Inflammatory macrophage (primary cell): ENCODE measurements at regions not wholly inside any gene's neighbourhood (a gene's known extent, or its start where the extent isn't known, plus 50 kb on each side); places are given as distances from the start of the nearest gene placed in this dataset.

Source experiments
- DNase-seq, 2 donors: peaks; one replicate each; pipeline ENCODE4 v3.0.0-alpha.2; 2020 to 2022

DNA sequence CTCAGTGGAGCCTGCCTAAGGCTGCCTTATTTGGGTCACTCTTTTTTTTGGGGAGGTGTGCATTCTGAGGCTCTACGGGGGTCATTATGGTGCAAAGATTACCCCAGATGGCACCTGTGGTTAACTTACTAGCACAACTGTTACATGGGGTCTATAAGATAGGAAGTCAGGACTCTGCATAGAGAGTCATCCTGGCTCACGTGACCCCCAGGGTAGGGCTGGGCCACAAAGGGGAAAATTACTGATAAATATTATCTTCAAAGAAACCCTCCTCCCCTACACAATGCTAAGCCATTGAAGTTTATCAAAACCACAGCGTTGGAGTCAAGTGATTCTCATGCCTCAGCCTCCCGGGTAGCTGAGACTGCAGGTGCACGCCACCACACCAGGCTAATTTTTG is 397.1 kb downstream of the MN1 start:
- DNase-seq, result no peak

DNA sequence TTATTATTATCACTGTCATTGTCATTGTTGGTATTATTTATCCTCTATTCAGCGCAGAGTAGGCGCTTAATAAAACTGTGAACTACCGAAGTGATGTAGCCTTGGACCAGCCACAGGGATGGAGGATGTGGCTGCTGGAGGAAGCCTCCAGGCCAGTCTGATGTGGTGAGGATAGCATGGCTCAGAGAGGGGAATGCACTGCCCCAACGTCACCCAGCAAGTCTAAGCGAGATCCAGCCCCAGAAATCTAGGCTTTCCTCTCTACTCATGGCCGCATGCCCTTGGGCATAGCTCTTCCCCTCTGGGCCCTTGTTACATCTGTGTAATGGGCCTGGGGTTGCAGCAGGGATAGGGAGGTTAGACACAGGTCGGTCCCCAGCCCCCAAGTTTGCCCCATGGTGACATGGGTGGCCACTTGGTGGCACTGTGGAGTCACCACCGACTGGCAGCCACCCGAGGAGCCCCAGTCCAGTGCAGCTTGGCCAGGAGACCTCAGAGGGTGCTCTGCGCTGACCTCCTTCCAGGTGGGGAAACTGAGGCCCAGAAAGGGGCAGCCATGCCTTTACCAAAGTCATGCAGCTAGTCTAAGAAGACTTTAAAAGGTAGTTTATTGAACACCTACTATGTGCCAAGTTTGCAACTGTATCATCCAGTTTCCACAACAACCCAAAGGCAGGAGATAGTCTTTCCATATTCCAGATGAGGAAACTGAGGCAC is 395.7 kb downstream of the MN1 start:
- DNase-seq, result peak; percentile 19 to 52

DNA sequence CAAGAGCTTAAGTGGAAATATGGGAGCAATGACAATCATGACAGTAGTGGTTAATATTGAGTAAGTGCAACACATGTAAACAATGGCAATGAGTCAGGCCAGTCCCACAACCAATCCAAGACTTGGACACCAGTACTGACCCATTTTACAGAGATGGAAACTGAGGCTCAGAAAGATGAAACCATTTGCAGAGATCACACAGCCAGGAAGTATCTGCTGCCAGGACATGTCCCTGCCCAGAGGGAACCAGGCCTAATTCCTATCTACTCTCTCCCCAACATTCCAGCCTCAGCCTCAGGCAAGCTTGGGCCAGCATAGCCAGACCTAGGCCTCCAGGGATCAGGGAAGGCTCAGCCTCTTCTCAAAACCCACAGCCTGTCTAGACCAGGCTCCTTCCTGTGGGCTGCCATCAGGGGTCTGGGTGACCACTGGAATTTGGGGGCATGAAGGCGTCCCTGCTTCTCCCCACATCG is 395.1 kb downstream of the MN1 start:
- DNase-seq, result no peak

DNA sequence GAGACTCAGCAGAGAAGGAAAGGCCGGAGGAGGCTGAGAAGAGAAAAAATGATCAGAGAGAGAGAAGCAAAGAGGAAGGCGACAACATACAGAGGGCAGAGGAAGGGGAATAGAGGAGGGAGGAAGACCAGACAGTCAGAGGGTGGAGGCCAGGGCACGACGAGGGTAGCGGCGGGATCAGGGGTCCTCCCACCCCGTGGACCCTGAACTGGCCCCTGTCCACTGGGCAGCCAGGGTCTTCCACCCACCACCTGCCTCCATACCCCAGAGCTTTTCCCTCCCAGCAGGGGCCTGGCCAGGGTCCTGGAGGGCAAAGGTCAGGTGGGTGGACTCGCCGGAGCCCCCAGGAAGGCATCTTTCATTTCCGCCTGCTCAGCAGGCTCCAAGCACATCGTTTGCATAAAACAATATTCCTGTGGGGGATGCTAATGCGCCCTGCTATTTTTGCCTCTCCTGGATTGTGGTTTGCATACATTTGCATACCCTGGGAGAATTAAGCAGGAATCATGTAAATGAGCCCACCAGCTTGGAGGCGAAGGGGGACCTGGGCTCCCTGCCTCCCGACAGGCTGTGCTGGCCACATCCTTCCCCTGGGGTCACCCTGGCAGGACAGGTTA is 394.1 kb downstream of the MN1 start:
- DNase-seq, result no peak

DNA sequence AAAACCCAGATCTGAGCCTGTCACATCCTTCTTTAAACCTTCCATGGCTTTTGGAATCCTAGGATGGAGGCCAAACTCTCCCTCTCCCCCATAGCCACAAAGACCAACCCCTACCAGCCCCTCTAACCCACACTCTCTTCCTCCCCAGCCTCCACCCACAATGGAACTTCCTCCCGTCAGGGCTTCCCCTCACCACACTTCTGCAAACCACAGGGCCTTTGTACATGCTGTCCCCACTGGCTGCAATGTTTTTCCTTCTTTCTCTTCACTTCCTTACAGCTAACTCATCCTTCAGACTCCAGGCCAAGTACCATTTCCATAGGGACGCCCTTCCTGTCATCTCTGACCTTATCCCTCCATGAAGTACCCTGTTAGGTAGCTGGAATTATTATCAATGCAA is 393.5 kb downstream of the MN1 start:
- DNase-seq, result peak in 1 of 2 donors; percentile 1

DNA sequence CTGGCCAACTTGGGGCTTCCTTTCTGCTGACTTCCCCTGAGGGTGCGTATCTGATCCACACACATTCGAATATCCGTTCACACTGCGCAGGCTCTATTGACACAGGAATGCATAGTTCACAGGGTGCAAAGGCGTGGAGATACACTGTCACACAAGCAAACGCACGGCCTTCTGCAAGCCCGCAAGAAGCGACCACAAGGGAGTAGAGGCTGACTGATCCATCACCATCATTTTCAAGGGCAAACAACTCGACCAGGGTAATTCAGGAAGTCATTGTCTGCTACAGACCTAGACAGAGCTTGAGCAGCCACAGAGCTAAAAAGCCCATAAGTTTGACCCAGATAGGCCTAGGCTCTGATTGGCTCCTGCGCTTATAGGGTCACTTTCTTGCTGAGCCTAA is 392.3 kb downstream of the MN1 start:
- no peak for DNase-seq

DNA sequence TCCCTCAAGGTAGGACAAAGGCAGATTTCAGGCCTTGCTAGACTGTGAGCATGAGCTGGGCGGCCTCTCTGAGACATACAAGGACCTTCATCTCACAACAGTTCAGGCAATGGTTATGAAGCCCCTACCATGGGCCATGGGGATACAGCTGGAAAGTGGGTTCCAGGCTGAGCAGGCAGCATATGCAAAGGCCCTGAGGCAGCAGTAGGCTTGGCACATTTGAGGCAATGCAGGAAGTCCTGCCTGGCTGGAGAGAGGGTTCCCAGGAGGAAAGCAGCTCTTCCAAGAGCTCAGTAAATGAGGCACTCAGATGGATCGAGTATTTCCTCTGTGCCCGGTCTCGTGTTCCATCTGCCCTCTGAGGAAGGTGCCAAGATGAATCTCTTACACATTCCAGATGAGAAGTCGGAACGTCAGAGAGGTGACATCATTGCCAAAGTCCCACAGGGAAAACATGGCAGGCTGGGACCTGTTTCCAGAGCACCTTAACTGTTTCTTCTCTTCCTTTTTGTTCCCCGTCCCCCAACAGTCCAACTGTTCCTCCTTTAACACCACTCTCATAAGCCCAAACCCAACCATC is 388.6 kb downstream of the MN1 start:
- no peak for DNase-seq

DNA sequence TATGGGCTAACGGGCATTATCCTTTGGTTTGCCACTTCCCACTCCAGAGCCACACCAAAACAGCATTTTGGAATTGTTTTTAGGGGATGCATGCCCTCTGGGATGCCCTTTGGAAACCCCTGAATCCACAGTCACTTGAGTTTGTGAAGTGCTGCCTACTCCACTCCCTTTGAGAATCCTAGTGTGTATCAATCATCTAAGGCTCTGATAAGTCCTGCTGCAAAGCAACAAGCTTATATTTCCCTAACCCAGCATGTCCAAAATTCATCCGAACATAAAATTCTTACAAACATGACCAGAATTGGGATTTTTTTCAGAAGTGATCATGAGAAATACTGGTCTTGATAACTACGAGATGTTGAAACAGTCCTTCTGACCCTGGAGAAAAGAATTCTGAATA is 387.9 kb downstream of the MN1 start:
- no peak for DNase-seq

DNA sequence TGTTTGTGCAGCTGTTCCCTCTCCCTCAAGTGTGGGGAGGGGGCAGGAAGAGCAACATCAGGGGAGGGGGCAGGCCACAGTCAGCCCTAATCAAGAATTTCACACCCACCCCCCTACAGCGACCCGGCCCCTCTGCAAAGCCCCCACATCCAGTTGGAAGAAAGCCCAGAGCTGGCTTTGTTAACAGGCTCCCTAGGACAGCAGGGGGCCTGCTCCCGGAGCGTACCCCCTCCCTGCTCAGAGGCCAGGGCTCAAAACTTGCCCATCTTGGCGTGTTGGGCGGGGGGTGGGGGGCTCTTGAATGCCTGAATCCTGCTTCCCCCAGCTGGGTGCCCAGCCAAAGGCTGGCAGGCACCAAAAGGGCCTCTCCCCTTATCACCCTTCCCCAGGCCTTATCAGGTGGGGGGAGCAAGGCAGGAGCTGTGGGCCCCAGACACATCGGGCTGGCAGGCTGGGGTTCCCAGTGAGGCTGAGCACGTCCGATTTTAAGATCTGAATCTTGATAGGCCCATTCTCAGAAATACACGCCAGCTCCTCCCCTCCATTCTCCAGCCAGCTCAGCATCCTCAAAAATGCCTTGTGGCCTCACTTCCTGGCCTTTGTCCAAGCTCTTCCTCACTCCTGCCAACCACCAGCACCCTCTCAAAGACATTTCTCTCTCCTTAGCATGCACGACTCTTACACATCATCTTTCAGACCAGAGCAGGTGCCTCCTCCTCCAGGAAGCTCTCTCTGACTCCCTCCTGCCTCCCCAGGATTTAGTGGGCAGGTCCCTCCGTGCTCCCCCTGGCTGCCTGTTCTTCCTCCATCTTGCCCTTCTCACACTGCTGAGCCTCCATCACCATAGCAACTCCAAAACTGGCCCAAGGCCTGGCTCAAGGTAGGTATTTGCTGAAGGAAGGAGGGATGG is 384.8 kb downstream of the MN1 start:
- no peak for DNase-seq

DNA sequence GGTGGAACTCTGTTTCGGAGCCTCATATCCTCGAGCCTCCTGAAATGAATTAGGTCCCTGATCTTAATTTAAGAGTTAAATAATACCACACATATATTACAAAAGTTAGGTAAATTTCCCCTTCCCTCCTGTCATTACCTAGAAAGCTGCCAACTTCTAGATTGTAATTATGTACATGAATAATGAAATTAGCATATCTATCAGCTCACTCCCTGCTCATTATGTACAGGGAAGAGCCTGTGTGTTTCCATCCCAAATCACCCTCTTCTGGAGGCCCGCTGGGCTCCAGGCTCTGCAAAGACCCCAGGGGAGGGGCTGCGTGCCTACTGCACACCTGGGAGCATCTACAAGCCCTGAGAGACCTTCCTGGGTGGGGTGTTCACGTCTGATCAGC is 384.1 kb downstream of the MN1 start:
- no peak for DNase-seq

DNA sequence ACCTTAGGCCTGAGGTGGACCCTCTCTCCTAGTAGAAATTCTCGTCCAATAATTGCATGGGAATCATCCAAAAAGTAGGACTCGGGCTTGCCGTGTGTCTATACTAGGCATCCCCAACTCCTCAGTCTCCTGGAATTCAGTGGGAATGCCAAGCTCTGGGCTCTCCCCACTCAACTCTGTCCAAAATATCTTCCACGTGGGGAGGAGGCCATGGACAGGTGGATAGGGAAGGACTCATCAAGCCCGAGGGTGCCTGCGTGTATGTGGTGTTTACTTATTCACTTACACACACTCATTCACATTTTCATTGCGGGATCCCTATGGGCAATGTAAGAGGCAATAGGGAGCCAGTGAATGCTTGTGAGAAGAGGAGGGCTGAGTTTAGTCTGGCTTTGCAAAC is 383.3 kb downstream of the MN1 start:
- no peak for DNase-seq

DNA sequence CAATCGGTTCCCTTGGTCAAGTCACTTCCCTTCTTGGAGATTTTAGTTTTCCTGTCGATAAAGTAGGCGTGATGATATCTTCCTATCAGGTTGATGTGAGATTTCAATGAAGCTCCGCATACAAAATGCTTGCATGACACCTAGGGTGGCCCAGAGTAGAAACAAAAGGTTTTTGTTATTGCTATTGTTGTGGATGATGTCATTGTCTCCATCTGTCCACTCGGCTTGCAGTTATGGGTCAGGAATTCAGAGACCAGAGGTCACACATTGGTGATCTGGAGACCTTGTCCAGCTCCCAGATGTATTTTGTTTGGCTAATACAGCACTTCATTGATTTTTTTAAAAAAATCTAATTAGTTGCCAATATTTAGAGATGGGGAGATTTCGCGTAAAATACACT is 382.1 kb downstream of the MN1 start:
- DNase-seq, result no peak

DNA sequence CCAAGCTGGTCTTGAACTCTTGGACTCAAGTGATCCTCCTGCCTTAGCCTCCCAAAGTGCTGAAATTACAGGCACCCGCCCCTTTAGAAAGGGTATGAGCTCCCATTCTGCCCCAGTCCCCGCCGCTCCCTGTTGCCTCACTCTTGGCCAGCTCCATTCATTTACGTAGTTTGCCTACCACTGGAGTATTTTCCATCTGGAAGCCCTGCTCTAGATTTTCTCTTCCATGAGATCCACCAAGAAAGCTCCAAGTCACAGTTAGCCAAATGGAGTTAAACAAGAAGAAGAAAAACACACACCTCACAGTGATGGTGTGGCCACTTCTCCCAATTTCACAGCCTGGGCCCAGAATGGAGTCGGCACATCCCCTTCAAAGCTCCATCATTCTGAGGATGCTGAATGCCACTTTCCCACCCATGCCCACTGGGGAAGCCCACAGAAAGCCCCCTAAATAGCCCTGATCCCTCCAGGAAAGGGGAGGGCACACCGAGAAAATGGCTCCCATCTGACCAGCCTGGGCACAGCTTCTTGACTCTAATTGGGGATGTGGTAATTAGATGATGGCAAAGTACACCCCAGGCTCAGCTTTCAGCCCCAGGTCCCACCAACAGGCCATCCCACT is 381.2 kb downstream of the MN1 start:
- DNase-seq, result no peak

DNA sequence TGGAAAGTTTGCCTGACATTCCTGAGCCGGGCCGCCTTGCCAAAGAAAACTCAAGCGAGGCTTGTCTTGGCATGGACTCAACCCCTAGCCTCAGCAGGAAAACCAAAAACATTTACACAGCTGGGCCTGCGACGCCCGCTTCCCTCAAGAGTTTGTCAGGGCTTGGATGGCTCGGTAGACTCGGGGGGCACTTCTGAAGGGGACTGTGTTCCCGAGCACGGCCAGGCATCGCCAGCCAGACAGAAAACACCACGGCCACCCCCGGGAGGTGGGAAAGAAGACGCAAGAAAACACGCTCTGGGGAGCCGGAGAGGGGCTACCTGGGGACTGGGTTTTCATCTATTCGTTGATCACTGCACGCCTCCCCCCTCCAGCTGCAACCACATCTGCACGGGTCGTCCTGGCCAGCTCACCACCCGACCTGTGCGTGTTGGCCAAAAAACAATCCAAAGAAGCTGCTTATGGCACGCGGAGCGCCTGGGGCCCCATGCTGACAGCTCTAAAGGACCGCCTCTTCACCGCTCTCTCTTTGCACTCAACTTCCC is 380.7 kb downstream of the MN1 start:
- no peak for DNase-seq

DNA sequence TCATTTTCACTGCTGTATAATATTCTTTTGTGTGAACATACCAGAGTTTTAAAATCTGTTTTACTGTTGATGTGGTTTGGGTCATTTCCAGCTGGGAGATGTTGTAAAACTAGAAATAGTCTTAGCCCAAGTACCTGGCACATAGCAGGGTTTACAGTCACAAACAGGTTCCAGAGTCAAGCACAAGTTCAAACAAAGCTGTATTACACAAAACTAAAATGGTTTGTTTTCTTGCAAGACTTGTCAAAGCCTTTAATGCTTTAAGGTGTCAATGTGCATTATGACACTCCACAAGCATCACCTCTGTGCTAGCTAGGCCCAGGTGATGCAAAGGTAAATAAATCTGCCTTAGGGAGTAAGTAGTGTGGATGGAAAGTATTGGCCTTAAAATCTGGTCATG is 379.1 kb downstream of the MN1 start:
- DNase-seq, result no peak

DNA sequence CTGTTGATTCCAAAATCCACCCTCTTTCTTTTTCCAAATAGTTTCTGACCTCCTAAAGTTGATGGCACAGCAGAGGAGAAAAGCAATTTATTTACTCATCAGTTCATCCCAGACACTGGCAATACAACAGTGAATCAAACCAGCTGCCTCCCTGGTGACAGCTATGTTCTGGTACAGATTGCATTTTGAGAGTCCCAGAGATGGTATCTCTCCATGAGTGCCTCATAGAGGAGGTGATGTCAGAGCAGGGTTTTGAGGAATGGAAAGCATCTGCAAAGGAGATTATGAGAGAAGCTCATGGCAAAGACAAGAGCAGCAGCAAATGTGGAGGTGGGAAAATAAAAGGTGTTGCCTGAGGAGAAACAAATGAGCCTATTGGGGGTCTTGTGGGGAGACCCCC is 377.2 kb downstream of the MN1 start:
- no peak for DNase-seq

DNA sequence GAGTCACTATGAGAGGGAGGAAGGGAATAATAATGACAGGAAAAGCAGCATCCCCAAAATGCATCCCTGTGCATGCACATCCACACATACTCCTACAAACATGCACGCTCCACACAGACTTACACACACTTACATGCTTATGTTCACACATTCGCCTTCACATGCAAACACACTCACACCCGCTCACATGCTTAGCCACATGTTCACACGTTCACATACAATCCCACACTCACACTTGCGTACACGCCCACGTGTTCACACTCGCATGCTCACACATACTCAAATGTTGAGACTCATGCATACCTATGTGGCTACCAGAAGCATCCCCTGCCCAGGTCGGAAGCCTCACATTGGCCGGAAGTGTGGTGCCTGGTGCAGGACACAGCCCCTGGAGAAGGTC is 372.1 kb downstream of the MN1 start:
- no peak for DNase-seq

DNA sequence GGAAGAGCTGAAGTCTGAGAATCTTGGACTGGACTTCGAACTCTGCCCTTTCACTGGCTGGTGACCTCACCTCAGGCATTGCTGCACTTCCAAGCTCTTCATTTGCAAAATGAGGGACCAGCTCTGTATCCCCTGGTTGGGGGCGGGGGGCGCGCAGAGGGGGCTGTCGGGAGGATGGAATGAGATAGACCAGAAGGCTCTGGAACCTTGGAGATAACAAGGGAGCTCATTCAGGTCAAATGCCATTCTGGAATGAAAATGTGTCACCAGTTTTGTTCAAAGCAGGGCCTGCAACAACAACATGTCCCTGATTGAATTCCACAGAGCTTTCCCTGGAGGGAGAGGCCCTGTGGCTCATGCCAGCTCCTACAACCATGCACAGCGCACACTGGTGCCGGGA is 370.5 kb downstream of the MN1 start:
- no peak for DNase-seq

DNA sequence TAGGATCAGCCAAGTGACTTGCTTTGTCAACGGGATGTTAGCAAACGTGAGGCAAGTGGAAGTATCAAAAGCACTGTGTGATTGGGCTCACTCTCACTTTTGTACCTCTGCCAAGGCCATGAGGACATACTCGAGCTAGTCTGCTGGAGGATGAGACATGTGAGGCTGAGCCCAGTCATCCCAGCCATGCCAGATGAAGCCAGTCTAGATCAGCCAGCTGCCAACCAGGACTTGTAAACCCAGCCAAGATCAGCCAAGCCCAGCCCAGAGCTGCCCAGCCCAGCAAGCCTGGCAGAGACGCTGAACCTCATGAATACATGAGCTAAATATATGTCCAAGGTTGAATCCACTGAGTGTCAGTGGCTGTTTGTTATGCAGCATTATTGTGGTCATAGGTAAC is 369.7 kb downstream of the MN1 start:
- no peak for DNase-seq

DNA sequence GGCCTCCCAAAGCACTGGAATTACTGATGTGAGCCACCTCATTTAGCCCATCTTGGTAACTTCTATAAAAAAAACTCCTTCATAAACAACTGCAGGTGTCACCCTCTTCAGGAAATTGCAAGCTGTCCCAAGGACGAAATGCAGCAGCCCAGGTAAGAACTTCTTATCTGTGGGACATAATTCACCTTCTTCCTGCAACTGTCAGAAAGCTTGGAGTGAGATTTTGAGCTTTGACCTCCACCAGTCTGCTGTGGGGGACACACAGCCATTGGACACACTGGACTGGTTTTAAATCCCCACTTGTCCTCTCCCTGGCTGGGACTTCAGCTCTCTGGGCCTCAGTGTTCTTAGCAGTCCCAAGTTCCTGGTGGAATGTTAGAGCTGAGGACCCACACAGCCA is 368.5 kb downstream of the MN1 start:
- DNase-seq, result no peak

DNA sequence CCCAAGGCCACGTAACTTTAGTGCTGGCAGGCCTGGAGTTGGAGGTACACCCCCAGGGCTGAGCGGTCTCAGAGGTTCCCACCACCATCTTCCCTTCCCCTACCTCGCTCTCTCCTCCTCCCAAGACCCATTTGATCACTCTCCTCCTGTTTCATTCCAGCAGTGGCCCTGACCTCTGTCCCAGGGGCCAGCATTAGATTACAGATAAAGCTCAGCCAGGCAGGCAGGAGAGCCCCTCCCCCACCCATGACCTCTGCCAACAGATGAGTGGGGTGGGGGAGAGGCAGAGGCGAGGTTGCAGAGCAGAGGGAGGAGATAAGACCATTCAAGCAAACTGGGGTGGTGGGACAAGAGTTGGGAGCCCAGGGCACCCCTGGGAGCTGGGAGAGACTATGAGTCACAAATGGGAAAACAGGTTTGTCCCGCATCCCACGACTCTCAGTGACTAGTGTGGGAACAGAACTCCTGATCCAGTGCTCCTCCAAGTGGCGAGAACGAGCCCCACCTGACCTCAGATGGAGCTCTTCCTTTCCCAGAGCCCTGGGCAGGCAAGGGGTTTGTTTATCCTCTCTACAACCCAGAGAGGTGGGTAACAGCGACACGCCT is 367.9 kb downstream of the MN1 start:
- DNase-seq, result no peak

DNA sequence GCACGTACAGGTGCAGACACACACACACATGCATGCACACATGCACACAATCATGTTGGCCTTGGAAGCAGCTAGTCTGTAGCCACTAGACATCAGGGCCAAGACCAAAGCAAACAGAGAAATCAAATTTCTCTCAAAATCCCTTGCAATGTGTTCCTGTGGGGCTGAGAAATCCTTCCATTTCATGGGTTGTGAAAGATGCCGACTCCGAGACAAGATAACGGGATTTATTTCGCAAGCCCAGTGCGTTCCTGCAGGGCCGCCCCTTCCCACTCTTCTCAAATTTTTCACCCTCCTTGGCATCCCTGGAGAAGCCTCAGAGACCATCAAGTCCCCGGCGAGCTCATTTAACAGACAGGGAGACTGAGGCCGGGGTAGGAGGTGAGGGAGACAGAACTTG is 366.7 kb downstream of the MN1 start:
- DNase-seq, result no peak
